B cell (primary cell): ENCODE measurements at regions not wholly inside any gene's neighbourhood (a gene's known extent, or its start where the extent isn't known, plus 50 kb on each side); places are given as distances from the start of the nearest gene placed in this dataset.

ENCODE experiments used
- CTCF ChIP-seq: fragments of 200-600 bp; IDR thresholded peaks from one replicate; pipeline ENCODE4 v1.8.0; 2022; ENCODE audit warnings: antibody characterized with exemption, mild to moderate bottlenecking
- EZH2 ChIP-seq: IDR thresholded peaks from 2 replicates; pipeline ENCODE4 v1.6.1; 2012; ENCODE audit warnings: borderline replicate concordance, low read depth, mild to moderate bottlenecking, moderate library complexity, low read length; ENCODE audit not compliant: insufficient read depth, poor library complexity, severe bottlenecking

GRCh38 chr2:225757248-225757647 lies 357.7 kb downstream of the NYAP2 start:
- no peak for TF ChIP-seq CTCF
- TF ChIP-seq EZH2: no peak
